Spleen (tissue), 11 donors: ENCODE measurements at regions not wholly inside any gene's neighbourhood (a gene's known extent, or its start where the extent isn't known, plus 50 kb on each side); places are given as distances from the start of the nearest gene placed in this dataset.

ENCODE experiments used
- DNase-seq: peaks from one replicate; pipeline ENCODE4 v3.0.0-alpha.2; 2020
- H3K27ac ChIP-seq, 8 donors: fragments of 200-600 bp; sonication (generic) in 7 of 8; 1 replicate in 4 of 8; 2 replicates in 4 of 8; pipeline versions ENCODE4 v1.5.0 to v1.8.0; 2016 to 2021; ENCODE audit warnings: inconsistent platforms in 4 of 8, mild to moderate bottlenecking in 4 of 8, moderate library complexity in 1 of 8
- H3K27me3 ChIP-seq, 7 donors: fragments of 200-600 bp; sonication (generic) in 6 of 7; replicated peaks in 1 of 7; 1 replicate in 4 of 7; 2 replicates in 3 of 7; pipeline versions ENCODE4 v1.5.0 to v1.8.0; 2016 to 2021; ENCODE audit warnings: inconsistent platforms in 3 of 7, mild to moderate bottlenecking in 1 of 7
- H3K36me3 ChIP-seq, 6 donors: fragments of 200-600 bp; sonication (generic) in 5 of 6; 1 replicate in 4 of 6; 2 replicates in 2 of 6; pipeline versions ENCODE4 v1.5.0 to v1.8.0; 2016 to 2021; ENCODE audit warnings: inconsistent platforms in 2 of 6
- H3K4me1 ChIP-seq, 6 donors: fragments of 200-600 bp; sonication (generic) in 5 of 6; 1 replicate in 3 of 6; 2 replicates in 3 of 6; pipeline versions ENCODE4 v1.5.0 to v1.8.0; 2016 to 2021; ENCODE audit warnings: inconsistent platforms in 3 of 6
- H3K4me3 ChIP-seq, 8 donors: fragments of 200-600 bp; sonication (generic) in 7 of 8; 1 replicate in 4 of 8; 2 replicates in 4 of 8; pipeline versions ENCODE4 v1.5.0 to v1.8.0; 2016 to 2021; ENCODE audit warnings: inconsistent platforms in 4 of 8, mild to moderate bottlenecking in 4 of 8, moderate library complexity in 2 of 8
- H3K9me3 ChIP-seq, 8 donors: fragments of 200-600 bp; sonication (generic) in 7 of 8; 1 replicate in 4 of 8; 2 replicates in 4 of 8; pipeline versions ENCODE4 v1.5.0 to v1.8.0; 2016 to 2021; ENCODE audit warnings: inconsistent platforms in 4 of 8
- CTCF ChIP-seq, 11 experiments: fragments of 200-600 bp in 7 of 11; fragments of 450-650 bp in 4 of 11; sonication (generic) in 4 of 11; IDR thresholded peaks in 8 of 11; conservative IDR thresholded peaks in 3 of 11; 1 replicate in 7 of 11; 2 replicates in 4 of 11; pipeline versions ENCODE4 v1.4.0 to v1.8.0; 2016 to 2021; ENCODE audit warnings: antibody characterized with exemption in 11 of 11, inconsistent platforms in 4 of 11, mild to moderate bottlenecking in 1 of 11
- POLR2A ChIP-seq, 3 donors: fragments of 450-650 bp; IDR thresholded peaks; one replicate each; pipeline ENCODE4 v1.5.1; 2017; ENCODE audit warnings: antibody characterized with exemption in 3 of 3, mild to moderate bottlenecking in 1 of 3
- POLR2AphosphoS5 ChIP-seq, 3 donors: sonication (generic); formaldehyde crosslinking; IDR thresholded peaks; one replicate each; pipeline ENCODE4 v1.5.1; 2017; ENCODE audit warnings: antibody characterized with exemption in 3 of 3
- WGBS, 5 donors: extraction: QIAGEN DNeasy Blood & Tissue Kit in 3 of 5; methylation state at CpG; one replicate each; pipeline versions ENCODE4 v1.1.5 to v1.1.7; 2013 to 2018; 5-methylcytosine and 5-hydroxymethylcytosine counted together
- intact Hi-C: fragments of 100-400 bp; cut with DNase I; formaldehyde crosslinking; loops from one replicate; pipeline ENCODE4 v1.15.0; 2023; ENCODE audit warnings: low total_unique reads
- donor health status: healthy with polysubstance abuse.
- donor health status: DM: no; HTN: no; CAD: no; lungs with moderate emphysema.
- donor health status: DM: no; HTN: no; CAD: no.
- donor health status: Bipolar disorder and iron deficiency.
- donor health status: healthy.
- donor health status: DM: no; HTN: no; CAD: no.
- donor health status: DM: yes; HTN: yes; CAD: no.

GRCh38 chr6:140061110-140062042 is 686.9 kb upstream of the CITED2 start:
- peaks cover 0 to 4% (median 0%) of the 10 kb centered on the region in 6 donors for H3K4me1 ChIP-seq
- 74 to 80% (median 77%) methylated on average over 5 of the region's 5 CpGs for WGBS, 5 donors
- H3K4me3 ChIP-seq: no peak overlapping the region
- no peak for DNase-seq
- TF ChIP-seq POLR2A (IDR thresholded peaks at IDR 0.05): no peak
- TF ChIP-seq POLR2AphosphoS5 (IDR thresholded peaks at IDR 0.05): no peak
- no peak for TF ChIP-seq CTCF (IDR thresholded peaks at IDR 0.05 in 8 of 11, conservative IDR thresholded peaks at IDR 0.05 in 3 of 11)
- H3K36me3 ChIP-seq: no peaks in the 10 kb centered on the region
- H3K9me3 ChIP-seq: no peaks in the 10 kb centered on the region
- intact Hi-C loops: no loop called here
- peak overlapping the region in 6 of 8 donors; percentile 30 to 67 (median 49) for H3K27ac ChIP-seq
- no peaks in the 10 kb centered on the region for H3K27me3 ChIP-seq

GRCh38 chr6:140059947-140060346 is 685.5 kb upstream of the CITED2 start:
- Histone ChIP-seq H3K36me3 (no peaks in the 10 kb centered on the region), H3K27ac (no peak overlapping the region), H3K9me3 (no peaks in the 10 kb centered on the region), H3K4me1 (peaks cover 0 to 4% (median 0%) of the 10 kb centered on the region in 6 donors), H3K27me3 (no peaks in the 10 kb centered on the region), H3K4me3 (no peak overlapping the region)
- intact Hi-C loops: no loop called here
- TF ChIP-seq POLR2A (IDR thresholded peaks at IDR 0.05): no peak
- WGBS, 5 donors: 91 to 100% (median 97%) methylated on average over 1 of the region's 1 CpG
- DNase-seq: no peak

GRCh38 chr6:140058863-140059262 is 684.4 kb upstream of the CITED2 start:
- H3K36me3 ChIP-seq: no peaks in the 10 kb centered on the region
- TF ChIP-seq CTCF (IDR thresholded peaks at IDR 0.05 in 8 of 11, conservative IDR thresholded peaks at IDR 0.05 in 3 of 11) (no peak), POLR2A (IDR thresholded peaks at IDR 0.05) (no peak), POLR2AphosphoS5 (IDR thresholded peaks at IDR 0.05) (no peak)
- no peaks in the 10 kb centered on the region for H3K9me3 ChIP-seq
- WGBS, 5 donors: 86 to 96% (median 92%) methylated on average over 2 of the region's 2 CpGs
- H3K4me3 ChIP-seq: no peak overlapping the region
- no peaks in the 10 kb centered on the region for H3K27me3 ChIP-seq
- H3K4me1 ChIP-seq: peaks cover 0 to 4% (median 0%) of the 10 kb centered on the region in 6 donors
- intact Hi-C loops: no loop called here
- no peak overlapping the region for H3K27ac ChIP-seq
- no peak for DNase-seq

- WGBS, 5 donors: 80 to 89% (median 88%) methylated on average over 6 of the region's 6 CpGs
Measured at GRCh38 chr6:140052736-140053729, 678.6 kb upstream of the CITED2 start.

More at GRCh38 chr6:140052736-140053729, 678.6 kb upstream of the CITED2 start:
- Histone ChIP-seq H3K4me1 (no peaks in the 10 kb centered on the region), H3K27ac (no peak overlapping the region), H3K36me3 (no peaks in the 10 kb centered on the region), H3K27me3 (no peaks in the 10 kb centered on the region), H3K4me3 (no peak overlapping the region), H3K9me3 (no peaks in the 10 kb centered on the region)
- DNase-seq: no peak
- intact Hi-C loops: no loop called here
- TF ChIP-seq POLR2AphosphoS5 (IDR thresholded peaks at IDR 0.05) (no peak), CTCF (IDR thresholded peaks at IDR 0.05 in 8 of 11, conservative IDR thresholded peaks at IDR 0.05 in 3 of 11) (peak in 1 of 11 experiments; percentile 5)
